HG02588 (cell line): ENCODE measurements at regions not wholly inside any gene's neighbourhood (a gene's known extent, or its start where the extent isn't known, plus 50 kb on each side); places are given as distances from the start of the nearest gene placed in this dataset.

Source experiments
- ATAC-seq: cut with Tn5 transposase; IDR thresholded peaks from one replicate; pipeline ENCODE4 v1.9.1; 2021; ENCODE audit warnings: mild to moderate bottlenecking, moderate library complexity; ENCODE audit not compliant: unreplicated experiment

DNA sequence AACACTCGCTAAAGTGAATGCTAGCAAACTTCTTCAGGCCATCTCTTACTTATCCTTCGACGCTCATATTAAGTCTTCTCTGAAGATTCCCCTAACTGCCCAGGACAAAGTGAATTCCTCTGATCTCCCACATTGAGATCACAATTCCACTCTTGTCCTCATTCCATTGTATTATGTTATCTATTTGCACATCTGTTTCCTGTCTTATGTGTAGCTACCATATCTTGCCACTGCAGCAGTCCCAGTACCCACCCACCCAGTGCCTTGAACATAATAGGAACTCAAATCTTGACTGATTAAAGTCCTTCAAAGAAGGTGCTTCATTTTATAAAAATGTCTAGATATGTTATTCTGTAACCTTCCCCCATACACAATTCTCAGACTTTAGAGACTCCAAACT is 702.3 kb downstream of the DIAPH3 start:
- ATAC-seq = no peak

DNA sequence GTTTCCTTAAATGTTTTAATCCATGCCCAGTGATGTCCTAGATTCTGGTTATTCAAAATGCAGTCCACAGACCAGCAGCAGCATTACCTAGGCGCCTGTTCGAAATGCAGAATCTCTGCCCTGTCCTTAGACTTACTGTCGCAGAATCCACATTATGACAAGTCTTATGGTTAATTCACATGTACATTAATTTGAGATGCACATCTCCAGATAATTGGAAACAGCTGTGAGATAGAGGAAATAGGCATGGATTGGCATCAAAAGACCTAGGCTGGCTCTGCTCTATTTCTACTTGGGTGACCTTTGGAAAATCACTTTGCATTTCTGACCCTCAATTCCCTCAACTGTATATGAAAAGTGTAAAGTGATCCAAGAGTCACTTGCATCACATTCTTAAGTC is 700.7 kb downstream of the DIAPH3 start:
- no peak for ATAC-seq

DNA sequence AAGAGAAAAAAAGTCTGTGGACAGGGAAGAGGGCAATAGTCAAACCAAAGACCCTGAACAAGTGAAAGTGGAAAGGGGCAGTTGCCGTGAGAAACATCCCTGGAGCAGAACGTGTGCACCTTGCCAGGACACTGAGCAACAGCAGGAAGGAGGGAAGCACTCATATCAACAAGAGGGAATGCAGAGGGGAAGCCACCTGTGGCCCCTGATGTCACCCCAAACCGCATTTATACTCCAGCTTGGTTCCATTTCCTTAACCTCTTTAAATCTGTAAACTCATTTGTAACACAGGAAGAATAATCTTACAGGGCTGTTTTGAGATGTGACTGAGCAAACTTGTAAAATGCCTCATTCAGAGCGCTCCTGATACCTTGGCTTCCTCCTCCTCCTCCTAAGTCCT is 698.8 kb downstream of the DIAPH3 start:
- ATAC-seq = no peak

DNA sequence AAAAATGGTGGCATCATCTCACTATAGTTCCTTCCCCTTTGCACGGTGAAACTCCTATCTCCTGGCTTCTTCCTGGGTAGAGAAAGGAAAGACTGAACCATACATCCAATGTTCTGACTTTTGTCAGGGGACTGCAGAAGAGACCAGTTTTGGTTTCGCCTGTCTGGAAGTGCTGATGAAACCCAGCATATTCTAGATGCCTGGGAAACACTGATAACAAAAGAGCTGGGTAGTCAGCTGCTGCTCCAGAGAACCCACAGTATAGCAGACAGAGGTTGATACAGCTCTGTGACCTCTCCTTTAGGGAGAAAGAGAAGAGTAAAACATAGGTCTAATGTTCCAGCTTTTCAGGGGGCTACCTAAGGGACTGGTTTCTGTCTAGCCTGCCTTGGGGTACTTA is 695.3 kb downstream of the DIAPH3 start:
- ATAC-seq = no peak

DNA sequence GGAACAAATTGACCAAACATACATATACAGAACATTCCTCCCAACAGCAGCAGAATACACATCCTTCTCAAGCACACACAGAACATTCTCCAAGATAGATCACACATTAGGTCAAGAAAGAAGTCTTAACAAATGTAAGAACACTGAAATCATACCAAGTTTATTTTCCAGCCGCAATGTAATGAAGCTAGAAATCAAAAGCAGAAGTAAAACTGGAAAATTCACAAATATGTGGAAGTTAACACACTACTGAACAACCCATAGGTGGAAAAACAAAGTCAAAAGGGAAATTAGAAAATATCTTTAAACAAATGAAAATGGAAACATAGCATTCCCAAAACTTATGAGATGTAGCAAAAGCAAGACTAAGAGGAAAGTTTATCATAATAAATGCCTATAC is 692.6 kb downstream of the DIAPH3 start:
- ATAC-seq = no peak

DNA sequence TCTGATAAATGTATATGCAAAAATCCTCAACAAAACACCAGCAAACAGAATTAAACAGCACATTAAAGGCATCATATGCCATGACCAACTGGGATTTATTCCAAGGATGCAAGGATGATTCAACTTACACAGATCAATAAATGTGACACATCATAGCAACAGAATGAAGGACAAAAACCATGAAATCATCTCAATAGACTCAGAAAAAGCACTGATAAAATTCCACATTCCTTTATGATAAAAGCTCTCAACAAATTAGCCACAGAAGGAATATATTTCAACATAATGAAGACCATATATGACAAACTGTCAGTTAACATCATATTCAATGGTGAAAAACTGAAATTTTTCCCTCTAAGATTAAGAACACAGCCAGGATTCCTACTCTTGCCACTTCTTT is 691.6 kb downstream of the DIAPH3 start:
- no peak for ATAC-seq

DNA sequence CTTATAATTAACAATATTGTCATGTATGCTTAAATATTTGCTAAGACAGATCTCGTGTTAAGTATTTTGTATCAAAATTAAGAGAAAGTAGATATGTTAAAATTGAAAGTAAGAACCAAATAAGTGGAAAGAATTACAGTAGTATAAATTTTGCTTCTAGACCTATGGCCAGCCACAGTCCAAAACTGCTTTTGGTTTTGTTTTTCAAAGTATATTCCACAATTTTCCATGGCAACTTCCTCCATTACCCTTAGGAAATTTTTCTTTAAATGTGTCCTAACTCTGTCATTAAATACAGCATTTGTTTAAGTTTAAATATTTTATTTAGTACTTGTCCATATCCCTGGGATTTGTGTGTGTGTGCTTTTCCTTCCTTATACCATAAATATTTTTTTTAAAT is 689.0 kb downstream of the DIAPH3 start:
- no peak for ATAC-seq

DNA sequence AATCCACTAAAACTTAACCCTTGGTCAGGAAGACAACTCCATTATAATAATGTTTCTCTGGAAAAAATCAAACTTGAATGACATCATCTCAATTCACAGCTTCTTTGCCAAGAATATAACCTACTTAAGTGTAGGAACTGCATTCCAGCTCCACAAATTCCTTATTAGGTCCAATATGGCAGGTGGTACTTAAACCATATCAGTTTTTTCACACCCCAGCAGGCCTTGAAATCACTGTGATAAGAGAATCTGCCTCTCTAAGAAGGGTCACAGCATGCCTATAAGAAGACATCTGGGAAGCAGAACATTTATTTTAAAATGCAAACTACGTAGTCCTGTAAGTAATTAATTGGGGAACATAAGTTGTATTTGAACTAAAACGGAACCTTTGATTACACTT is 687.8 kb downstream of the DIAPH3 start:
- no peak for ATAC-seq

DNA sequence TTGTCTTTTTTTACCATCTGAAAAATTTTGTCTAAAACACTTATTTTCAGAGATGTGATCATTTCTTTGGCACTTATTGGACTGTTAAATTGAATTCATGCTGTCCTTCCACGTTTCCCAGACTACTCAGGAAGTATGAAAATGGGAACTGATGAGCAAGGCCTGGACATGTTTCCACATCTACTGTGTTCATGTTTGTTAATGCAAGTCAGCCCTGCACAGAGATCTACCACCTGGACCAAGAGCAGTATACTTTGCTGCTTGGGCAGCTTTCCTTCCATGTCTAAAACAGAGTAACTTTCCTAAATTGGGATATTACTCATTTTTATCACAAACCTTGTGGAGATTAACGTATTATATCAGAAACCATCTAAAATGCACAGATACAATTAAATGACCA is 687.4 kb downstream of the DIAPH3 start:
- no peak for ATAC-seq

DNA sequence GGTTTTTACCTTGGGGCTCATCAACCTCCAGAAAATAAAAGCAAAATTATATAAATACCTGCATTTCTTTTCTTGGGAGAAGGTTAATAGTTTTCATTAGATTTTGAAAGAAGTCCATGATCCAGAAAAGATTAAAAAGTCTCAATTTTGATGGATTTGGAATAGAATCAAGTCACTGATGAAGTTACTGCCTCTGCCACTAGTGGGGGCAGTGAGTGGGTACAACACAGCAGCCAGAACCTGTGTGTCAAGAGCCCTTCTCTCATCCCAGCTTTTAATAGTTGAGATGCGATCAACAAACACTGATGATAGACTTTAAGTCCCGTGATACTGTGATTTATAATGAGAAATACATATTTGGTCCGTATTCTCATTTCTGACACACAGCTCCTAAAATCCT is 686.7 kb downstream of the DIAPH3 start:
- no peak for ATAC-seq

DNA sequence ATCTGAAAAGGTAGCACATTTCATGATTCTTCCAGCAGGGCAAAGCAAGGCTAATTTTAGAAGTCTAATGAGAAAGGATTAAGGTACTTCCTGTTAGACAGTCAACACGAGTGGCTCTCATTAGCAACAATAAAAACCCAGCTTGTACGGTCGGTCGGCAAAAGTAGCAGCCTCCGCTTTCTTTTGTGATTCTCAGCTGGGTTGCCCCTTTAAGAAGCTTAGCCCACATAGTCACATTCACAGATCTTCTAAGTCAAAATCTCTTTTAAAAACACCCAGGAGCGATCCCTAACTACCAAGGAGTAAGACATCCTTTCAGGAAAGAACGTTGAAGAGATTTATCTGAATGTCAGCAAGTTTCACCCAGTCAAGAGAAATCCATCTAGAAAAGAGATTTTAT is 684.8 kb downstream of the DIAPH3 start:
- no peak for ATAC-seq

DNA sequence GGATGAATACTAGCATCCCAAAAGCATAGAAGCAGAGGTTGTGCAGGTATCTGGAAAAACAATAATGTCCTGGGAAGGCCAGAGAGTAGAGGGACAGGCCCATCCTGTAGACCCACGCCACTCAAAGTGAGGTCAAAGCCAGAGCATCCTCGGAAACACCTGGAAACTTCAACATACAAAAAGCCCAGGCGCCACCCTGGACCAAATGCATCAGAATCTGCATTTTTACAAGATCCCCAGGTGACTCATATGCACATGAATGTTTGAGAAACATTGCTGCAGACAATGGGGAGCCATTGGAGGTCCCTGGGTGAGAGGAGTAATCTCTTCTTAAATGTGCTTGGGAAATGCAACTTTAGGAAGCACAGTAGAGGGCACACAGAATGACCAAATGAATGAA is 684.1 kb downstream of the DIAPH3 start:
- ATAC-seq = no peak

DNA sequence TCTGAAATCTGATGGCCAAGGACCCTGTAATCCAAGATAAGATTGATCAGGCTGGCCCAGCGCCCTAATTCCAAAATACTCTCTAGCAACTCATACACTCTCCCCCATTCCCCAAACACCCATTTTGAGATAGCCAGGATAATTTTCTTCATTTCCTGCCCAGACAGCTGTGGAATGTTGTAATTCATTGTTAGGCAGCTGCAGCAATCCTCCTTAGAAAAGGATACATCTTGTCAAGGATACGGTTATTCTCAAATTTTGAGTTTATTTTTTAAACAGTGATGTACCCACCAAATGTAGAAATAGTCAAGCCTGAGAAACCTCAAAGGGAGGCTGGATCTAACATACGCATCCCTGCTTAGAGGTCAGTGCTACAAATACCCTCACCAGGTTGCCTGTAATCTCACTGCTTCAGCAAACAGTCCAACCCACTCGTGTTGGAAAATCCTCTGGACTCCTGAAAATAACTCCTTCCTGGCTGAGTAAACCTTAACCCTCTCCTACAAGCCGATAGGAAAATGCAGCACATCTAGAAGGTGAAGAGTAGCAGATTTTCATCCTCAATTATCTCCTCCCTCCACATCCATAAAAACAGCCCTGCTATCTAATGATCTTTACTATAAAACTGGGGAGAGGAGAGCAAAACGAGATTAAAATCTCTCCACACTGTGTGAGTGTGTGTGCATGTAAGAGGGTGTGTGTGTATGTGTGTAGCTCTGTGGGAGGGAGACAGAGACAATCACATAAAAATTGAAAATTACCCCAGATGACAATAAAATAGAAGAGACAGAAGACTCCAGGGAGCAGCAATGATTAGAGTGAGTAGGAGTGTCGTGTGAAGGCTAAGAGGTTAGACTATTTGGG is 683.1 kb downstream of the DIAPH3 start:
- no peak for ATAC-seq

DNA sequence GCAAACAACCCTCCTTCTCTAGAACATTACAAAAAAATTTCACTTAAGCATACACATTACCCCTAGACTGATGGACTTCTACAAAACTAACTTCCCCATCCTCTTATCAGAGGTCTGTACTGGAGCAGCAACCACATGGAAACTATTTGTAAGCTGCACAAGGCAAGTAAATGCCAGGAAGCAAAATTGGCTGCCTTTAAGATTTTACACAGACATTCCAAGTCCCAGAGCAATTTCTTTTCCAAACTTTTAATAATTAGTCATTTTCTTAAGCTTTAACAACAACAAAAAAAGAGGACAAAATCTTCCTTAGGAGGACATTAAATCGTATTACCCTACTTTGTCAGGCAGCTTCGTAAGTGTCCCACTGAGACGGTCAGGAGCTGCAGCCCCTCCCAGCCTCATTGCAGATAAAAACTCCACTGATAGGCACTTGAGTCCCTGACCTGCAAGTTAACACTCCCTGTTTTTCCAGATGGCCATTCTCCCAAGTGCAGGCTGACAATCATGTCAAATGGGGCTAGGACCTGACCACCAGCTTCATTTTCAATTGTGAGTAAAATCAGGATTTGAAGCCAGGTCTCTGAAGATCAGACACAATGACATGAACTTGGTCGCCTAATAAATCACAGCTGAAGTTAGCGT is 680.1 kb downstream of the DIAPH3 start:
- ATAC-seq = no peak

DNA sequence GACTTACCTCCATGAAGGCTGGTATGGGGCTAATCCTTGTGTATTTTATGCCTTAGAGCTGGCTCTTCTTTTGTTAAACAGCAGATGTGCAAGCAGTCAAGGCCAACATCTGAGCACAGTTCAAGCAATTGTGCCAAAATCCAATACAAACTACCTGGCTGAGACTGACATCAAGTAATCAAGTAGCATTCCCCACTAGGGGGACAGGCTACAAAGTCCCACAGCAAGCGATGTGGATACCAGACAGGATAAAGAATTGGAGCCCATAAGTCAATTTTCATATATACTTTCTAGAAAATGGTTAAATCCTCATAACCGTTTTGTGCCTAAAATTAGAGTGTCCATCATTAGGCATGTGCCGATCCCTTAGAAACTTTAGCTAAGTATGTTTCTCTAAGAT is 675.8 kb downstream of the DIAPH3 start:
- ATAC-seq = no peak

DNA sequence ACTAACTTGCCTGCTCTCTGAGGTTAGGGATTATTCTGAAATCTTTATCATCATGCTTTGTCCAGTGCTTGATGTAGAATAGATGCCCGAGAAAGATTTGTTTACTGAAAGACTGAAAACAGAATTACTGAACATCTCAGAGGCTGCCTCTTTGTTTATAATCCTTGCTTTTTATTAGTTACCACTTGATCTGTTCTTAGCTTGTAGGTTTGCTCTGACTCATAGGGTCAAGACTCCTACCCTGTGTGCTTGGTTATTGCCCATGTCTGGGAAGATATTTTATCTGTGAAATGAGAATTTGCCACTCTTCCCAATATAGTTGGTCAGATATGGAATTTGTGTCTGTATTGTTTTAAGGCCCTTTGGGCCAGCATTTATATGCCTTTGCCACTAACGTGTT is 675.3 kb downstream of the DIAPH3 start:
- ATAC-seq = no peak

DNA sequence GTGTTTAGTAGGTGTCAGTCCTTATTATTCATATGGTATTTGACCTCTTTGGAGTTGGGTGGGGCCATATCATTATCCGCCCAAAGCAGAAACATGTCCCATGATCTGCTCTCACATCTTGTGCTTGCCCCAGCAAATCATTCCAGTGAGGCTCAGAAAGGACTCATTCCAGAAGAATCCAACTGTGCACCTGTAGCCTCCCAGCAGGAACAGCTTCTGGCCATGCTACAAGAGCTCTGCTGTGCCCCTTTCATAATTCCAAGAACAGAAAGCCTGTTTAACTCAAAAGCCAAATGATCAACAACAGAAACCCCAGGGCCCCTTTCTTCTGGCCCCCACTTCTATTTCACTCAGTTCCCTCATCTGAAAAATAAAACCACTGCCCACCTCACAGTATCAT is 673.1 kb downstream of the DIAPH3 start:
- no peak for ATAC-seq

DNA sequence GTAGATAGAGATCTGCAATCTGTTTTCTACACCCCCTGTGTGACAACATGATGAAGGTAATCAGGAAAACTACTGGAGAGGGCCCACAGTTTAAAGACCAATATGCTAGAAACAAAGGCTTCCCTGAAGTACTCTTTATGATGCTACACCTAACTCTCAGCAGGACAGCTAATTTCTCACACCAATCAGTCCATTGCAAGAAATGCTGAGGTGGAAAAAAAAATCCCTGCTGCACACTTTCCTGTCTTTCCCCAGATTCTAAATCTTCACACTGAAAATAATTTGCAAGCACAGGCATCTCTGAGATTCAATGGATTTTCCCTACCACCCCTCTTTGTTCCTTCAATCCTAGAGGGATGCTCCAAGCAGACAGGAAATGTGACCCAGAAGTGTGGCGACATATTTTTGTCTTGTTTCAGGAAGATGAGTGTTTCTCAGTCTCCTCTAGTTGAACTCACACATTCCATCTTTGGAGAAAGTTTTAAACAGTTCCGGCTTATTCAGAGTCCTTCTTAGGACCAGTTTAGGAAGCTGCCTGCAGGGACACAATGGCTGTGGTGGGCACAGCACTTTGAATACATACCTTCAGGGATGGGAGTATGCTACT is 671.6 kb downstream of the DIAPH3 start:
- no peak for ATAC-seq

DNA sequence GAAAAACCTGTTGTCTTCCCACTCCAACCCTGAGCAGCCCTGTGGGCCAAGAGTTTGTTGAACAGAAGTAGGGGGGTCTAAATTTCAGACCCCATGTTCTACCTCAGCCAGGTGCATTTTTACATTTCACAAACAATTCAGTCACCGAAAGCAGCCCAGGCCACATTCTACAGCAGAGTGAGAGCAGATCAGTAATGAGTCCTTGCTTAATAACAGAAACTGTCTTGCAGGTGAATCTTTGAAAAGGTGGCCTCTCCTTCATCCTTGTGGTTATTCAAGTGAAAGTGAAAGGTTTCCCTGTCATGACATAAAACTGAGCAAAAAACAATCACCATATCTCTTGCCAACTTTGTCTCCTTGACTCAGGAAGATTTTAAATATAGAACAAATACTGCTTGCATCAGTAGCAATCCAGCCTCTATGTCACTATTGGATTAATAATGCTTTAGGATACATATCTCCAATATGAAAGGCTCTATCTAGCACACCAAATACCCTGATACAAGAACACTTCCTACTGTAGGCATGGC is 670.2 kb downstream of the DIAPH3 start:
- no peak for ATAC-seq

DNA sequence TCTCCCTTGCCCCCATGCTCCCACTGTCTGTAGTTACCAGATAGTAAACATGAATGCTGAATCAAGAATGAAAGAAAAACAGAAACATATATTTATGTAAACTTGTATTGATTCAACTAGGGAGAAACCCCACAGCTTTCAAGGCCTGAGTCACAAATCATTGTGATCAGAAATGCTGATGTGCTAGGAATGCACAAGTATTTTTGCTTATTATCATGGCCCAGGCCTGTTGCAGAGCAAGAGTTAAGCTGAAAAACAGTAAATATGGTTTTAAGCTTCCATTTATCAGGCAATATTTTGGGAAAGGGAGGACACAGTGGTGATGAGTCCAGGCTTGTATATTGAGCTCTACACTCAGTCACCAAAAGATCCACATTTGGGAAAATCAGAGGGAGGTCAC is 669.6 kb downstream of the DIAPH3 start:
- no peak for ATAC-seq

DNA sequence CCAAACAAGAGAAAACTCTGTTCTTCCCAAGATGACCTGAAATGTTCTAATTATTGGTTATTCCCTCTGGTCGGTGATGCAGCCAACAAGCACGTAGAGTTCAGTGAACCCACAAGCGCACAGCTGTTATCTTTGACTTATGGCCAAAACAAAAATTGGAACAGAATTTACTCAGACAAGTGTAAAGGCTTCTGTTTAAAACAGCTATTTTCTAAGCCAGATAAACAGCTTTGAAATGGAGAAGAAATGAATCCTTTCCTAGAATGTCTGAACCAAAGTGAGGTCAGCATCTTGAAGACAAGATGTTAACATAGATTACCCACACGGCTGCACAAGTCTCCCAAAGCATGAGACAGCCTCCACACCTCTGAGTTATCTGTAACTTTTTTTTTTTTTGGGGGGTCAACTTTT is 669.2 kb downstream of the DIAPH3 start:
- no peak for ATAC-seq

DNA sequence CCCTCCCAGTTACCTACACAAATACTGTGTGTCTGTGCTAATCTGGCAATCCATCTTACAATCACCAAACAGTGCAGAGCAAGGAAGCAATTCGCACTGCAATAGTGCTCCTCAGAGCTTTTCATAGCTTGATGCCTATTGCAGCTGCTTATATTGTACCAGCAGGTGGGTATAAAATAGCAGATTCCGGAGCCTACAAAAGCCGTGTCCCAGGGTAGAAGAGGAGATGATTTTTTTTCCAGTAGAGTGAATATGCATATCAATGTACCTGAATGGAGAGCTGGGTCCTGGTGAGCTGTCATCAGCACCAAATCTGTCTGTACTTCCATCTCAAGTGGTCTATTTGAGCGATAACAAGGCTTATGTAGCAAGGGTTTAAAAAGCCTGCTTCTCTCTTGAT is 668.4 kb downstream of the DIAPH3 start:
- ATAC-seq = no peak
